ENCODE measurements at regions not wholly inside any gene's neighbourhood (a gene's known extent, or its start where the extent isn't known, plus 50 kb on each side); places are given as distances from the start of the nearest gene placed in this dataset.

GRCh38 chr22:27381960-27382742, 419.4 kb downstream of the MN1 start:
- Mint-ChIP-seq H3K9me3 (ENCODE audit: unreplicated experiment) (no peaks in the 10 kb centered on the region), H3K27me3 (ENCODE audit: insufficient read depth, unreplicated experiment) (peaks cover 16% of the 10 kb centered on the region), H3K4me1 (ENCODE audit: insufficient read depth, unreplicated experiment) (no peaks in the 10 kb centered on the region), H3K4me3 (ENCODE audit: unreplicated experiment) (no peak overlapping the region), H3K27ac (ENCODE audit: low read depth, unreplicated experiment) (no peak overlapping the region), H3K36me3 (ENCODE audit: insufficient read depth, unreplicated experiment) (no peaks in the 10 kb centered on the region)
- DNase-seq (ENCODE audit: unreplicated experiment): no peak
- CTCF ChIA-PET: interaction anchor here (0.7 kb wide), 1 partner anchor 63 kb away, joined by 3 read pairs; no protein-coding TSS in a partner anchor
- BruUV-seq (replicated peaks): no TSS peak
- POLR2A ChIA-PET: interaction anchor here (0.6 kb wide), 1 partner anchor 10 kb away, joined by 3 read pairs; no protein-coding TSS in a partner anchor
- intact Hi-C loops (cut with micrococcal nuclease): no loop called here
- no peak for TF ChIP-seq CTCF (IDR thresholded peaks at IDR 0.05; ENCODE audit: unreplicated experiment)

- TF ChIP-seq CTCF (IDR thresholded peaks at IDR 0.05; ENCODE audit: unreplicated experiment): no peak
- H3K27me3 Mint-ChIP-seq (ENCODE audit: insufficient read depth, unreplicated experiment): peaks cover 17% of the 10 kb centered on the region
- POLR2A ChIA-PET: interaction anchor here (0.6 kb wide), 1 partner anchor 10 kb away, joined by 3 read pairs; no protein-coding TSS in a partner anchor
- no TSS peak for BruUV-seq (replicated peaks)
- intact Hi-C loops (cut with micrococcal nuclease): no loop called here
- no peaks in the 10 kb centered on the region for H3K9me3 Mint-ChIP-seq (ENCODE audit: unreplicated experiment)
- no peaks in the 10 kb centered on the region for H3K4me1 Mint-ChIP-seq (ENCODE audit: insufficient read depth, unreplicated experiment)
- no peaks in the 10 kb centered on the region for H3K36me3 Mint-ChIP-seq (ENCODE audit: insufficient read depth, unreplicated experiment)
- no peak for DNase-seq (ENCODE audit: unreplicated experiment)
- CTCF ChIA-PET: no interaction called here
- no peak overlapping the region for H3K27ac Mint-ChIP-seq (ENCODE audit: low read depth, unreplicated experiment)
- no peak overlapping the region for H3K4me3 Mint-ChIP-seq (ENCODE audit: unreplicated experiment)
Measured at GRCh38 chr22:27382947-27383346, 418.6 kb downstream of the MN1 start.

- no TSS peak for BruUV-seq (replicated peaks)
- POLR2A ChIA-PET: no interaction called here
- DNase-seq (ENCODE audit: unreplicated experiment): no peak
- TF ChIP-seq CTCF (IDR thresholded peaks at IDR 0.05; ENCODE audit: unreplicated experiment): no peak
- Mint-ChIP-seq H3K27me3 (ENCODE audit: insufficient read depth, unreplicated experiment) (peaks cover 27% of the 10 kb centered on the region), H3K9me3 (ENCODE audit: unreplicated experiment) (no peaks in the 10 kb centered on the region), H3K27ac (ENCODE audit: low read depth, unreplicated experiment) (no peak overlapping the region), H3K4me1 (ENCODE audit: insufficient read depth, unreplicated experiment) (no peaks in the 10 kb centered on the region), H3K4me3 (ENCODE audit: unreplicated experiment) (no peak overlapping the region), H3K36me3 (ENCODE audit: insufficient read depth, unreplicated experiment) (no peaks in the 10 kb centered on the region)
- intact Hi-C loops (cut with micrococcal nuclease): no loop called here
- CTCF ChIA-PET: no interaction called here
Measured at GRCh38 chr22:27383896-27384295, 417.7 kb downstream of the MN1 start.

GRCh38 chr22:27385261-27385998, 416.1 kb downstream of the MN1 start:
- H3K27me3 Mint-ChIP-seq (ENCODE audit: insufficient read depth, unreplicated experiment): peaks cover 37% of the 10 kb centered on the region
- POLR2A ChIA-PET: no interaction called here
- no peak overlapping the region for H3K4me3 Mint-ChIP-seq (ENCODE audit: unreplicated experiment)
- TF ChIP-seq CTCF (IDR thresholded peaks at IDR 0.05; ENCODE audit: unreplicated experiment): no peak
- no TSS peak for BruUV-seq (replicated peaks)
- CTCF ChIA-PET: interaction anchor here (0.7 kb wide), 1 partner anchor 171 kb away, joined by 4 read pairs; no protein-coding TSS in a partner anchor
- no peaks in the 10 kb centered on the region for H3K4me1 Mint-ChIP-seq (ENCODE audit: insufficient read depth, unreplicated experiment)
- no peaks in the 10 kb centered on the region for H3K9me3 Mint-ChIP-seq (ENCODE audit: unreplicated experiment)
- no peak for DNase-seq (ENCODE audit: unreplicated experiment)
- intact Hi-C loops (cut with micrococcal nuclease): no loop called here
- H3K36me3 Mint-ChIP-seq (ENCODE audit: insufficient read depth, unreplicated experiment): no peaks in the 10 kb centered on the region
- H3K27ac Mint-ChIP-seq (ENCODE audit: low read depth, unreplicated experiment): no peak overlapping the region
